HepG2 (cell line): ENCODE measurements at regions not wholly inside any gene's neighbourhood (a gene's known extent, or its start where the extent isn't known, plus 50 kb on each side); places are given as distances from the start of the nearest gene placed in this dataset.
A peak's percentile ranks its signal among the peaks of the same experiment; 100 is the strongest.

ENCODE experiments used
- BHLHE40 ChIP-seq: IDR thresholded peaks from 2 replicates; pipeline ENCODE4 v1.6.1; 2011; ENCODE audit warnings: low read length, improper control_type of control experiment
- BORCS8-MEF2B ChIP-seq: sonication (generic); formaldehyde crosslinking; IDR thresholded peaks from 2 replicates; pipeline ENCODE4 v1.8.0; 2022; ENCODE audit warnings: mild to moderate bottlenecking, missing genetic modification reagents
- ETS1 ChIP-seq: sonication (generic); formaldehyde crosslinking; IDR thresholded peaks from 2 replicates; pipeline ENCODE4 v1.4.0; 2020; ENCODE audit warnings: missing genetic modification reagents
- FOXK1 ChIP-seq: sonication (generic); formaldehyde crosslinking; IDR thresholded peaks from 2 replicates; pipeline ENCODE4 v1.4.0; 2020; ENCODE audit warnings: low read depth, missing genetic modification reagents, borderline replicate concordance
- KAT7 ChIP-seq: IDR thresholded peaks from 2 replicates; pipeline ENCODE4 v1.6.1; 2018; ENCODE audit warnings: borderline replicate concordance, missing compliant biosample characterization
- MED13 ChIP-seq: sonication (generic); formaldehyde crosslinking; IDR thresholded peaks from 2 replicates; pipeline ENCODE4 v1.5.0; 2020; ENCODE audit warnings: missing genetic modification reagents
- MED8 ChIP-seq: sonication (generic); formaldehyde crosslinking; IDR thresholded peaks from 2 replicates; pipeline ENCODE4 v1.8.1; 2023; ENCODE audit warnings: mild to moderate bottlenecking, missing genetic modification reagents; ENCODE audit not compliant: insufficient replicate concordance
- NFAT5 ChIP-seq: sonication (generic); formaldehyde crosslinking; IDR thresholded peaks from 2 replicates; pipeline ENCODE4 v1.4.0; 2020; ENCODE audit warnings: missing genetic modification reagents
- PBX3 ChIP-seq: sonication (generic); formaldehyde crosslinking; IDR thresholded peaks from 2 replicates; pipeline ENCODE4 v1.8.1; 2023; ENCODE audit warnings: missing genetic modification reagents, inconsistent platforms, borderline replicate concordance
- RAD21 ChIP-seq: fragments of 450-650 bp; formaldehyde crosslinking; IDR thresholded peaks from 2 replicates; pipeline ENCODE4 v1.5.0; 2020; ENCODE audit warnings: mild to moderate bottlenecking
- SUZ12 ChIP-seq: fragments of 150-350 bp; IDR thresholded peaks from 2 replicates; pipeline ENCODE4 v1.6.1; 2014; ENCODE audit warnings: low read depth, low read length
- TFE3 ChIP-seq: IDR thresholded peaks from 2 replicates; pipeline ENCODE4 v1.6.1; 2016
- THAP8 ChIP-seq: sonication (generic); formaldehyde crosslinking; IDR thresholded peaks from 2 replicates; pipeline ENCODE4 v1.5.1; 2020; ENCODE audit warnings: missing genetic modification reagents, mild to moderate bottlenecking, borderline replicate concordance
- ZNF124 ChIP-seq: sonication (generic); formaldehyde crosslinking; IDR thresholded peaks from 2 replicates; pipeline ENCODE4 v1.4.0; 2020; ENCODE audit warnings: missing genetic modification reagents
- ZNF530 ChIP-seq: sonication (generic); formaldehyde crosslinking; IDR thresholded peaks from 2 replicates; pipeline ENCODE4 v1.5.0; 2020; ENCODE audit warnings: low read depth, mild to moderate bottlenecking, missing genetic modification reagents
- ZNF776 ChIP-seq: sonication (generic); formaldehyde crosslinking; IDR thresholded peaks from 2 replicates; pipeline ENCODE4 v1.4.0; 2020; ENCODE audit warnings: mild to moderate bottlenecking, missing genetic modification reagents

GRCh38 chr20:50305636-50306477 is 115.2 kb downstream of the CEBPB start (continued):
- TF ChIP-seq TFE3 (CRISPR knock-in tag) (peak; percentile 94), KAT7 (peak; percentile 45; the same call in 1 of the 2 replicates), ZNF776 (CRISPR knock-in tag) (peak; percentile 73), FOXK1 (CRISPR knock-in tag) (peak; percentile 97; the same call in 1 of the 2 replicates), MED8 (CRISPR knock-in tag) (peak; percentile 85), MED13 (peak; percentile 24; the same call in 1 of the 2 replicates), ZNF124 (peak; percentile 94), BORCS8-MEF2B (CRISPR knock-in tag) (peak; percentile 41), THAP8 (CRISPR knock-in tag) (peak; percentile 98; the same call in 1 of the 2 replicates), SUZ12 (no peak), NFAT5 (CRISPR knock-in tag) (no peak; the same call in 1 of the 2 replicates), ETS1 (no peak; the same call in 1 of the 2 replicates), BHLHE40 (peak; percentile 60), PBX3 (no peak), RAD21 (CRISPR knock-in tag) (peak; percentile 38; the same call in 1 of the 2 replicates), ZNF530 (no peak)
